ENCODE measurements at regions not wholly inside any gene's neighbourhood (a gene's known extent, or its start where the extent isn't known, plus 50 kb on each side); places are given as distances from the start of the nearest gene placed in this dataset.

- Histone ChIP-seq H2AFZ (ENCODE audit: insufficient read depth, low read depth, low read length, poor library complexity, severe bottlenecking) (no peak overlapping the region), H3K4me2 (replicated peaks; ENCODE audit: low read depth, low read length, poor library complexity, severe bottlenecking) (no peak overlapping the region), H4K20me1 (ENCODE audit: control insufficient read depth, insufficient read depth, low read length, poor library complexity, severe bottlenecking) (no peaks in the 10 kb centered on the region), H3K79me2 (ENCODE audit: control insufficient read depth, insufficient read depth, low read length) (no peaks in the 10 kb centered on the region), H3K4me3 (ENCODE audit: control extremely low read depth in 1 of 5, extremely low read depth in 1 of 5, insufficient read depth in 1 of 5, low read depth in 2 of 5, low read length in 4 of 5) (no peak overlapping the region), H3K27me3 (replicated peaks in 1 of 4; ENCODE audit: control extremely low read depth in 1 of 4, control insufficient read depth in 3 of 4, insufficient read depth in 4 of 4, low read length in 3 of 4) (no peaks in the 10 kb centered on the region), H3K9me3 (ENCODE audit: control extremely low read depth in 1 of 3, control insufficient read depth in 2 of 3, insufficient read depth in 1 of 3, low read length in 2 of 3) (peaks cover 0 to 7% (median 3%) of the 10 kb centered on the region in 3 donors), H3K9ac (ENCODE audit: low read length) (no peak overlapping the region), H3K36me3 (replicated peaks in 1 of 2; ENCODE audit: control extremely low read depth in 1 of 2, control insufficient read depth in 1 of 2, extremely low read depth in 1 of 2, insufficient read depth in 2 of 2, low read length in 1 of 2) (no peaks in the 10 kb centered on the region), H3K4me1 (ENCODE audit: control insufficient read depth in 2 of 2, insufficient read depth in 2 of 2, low read length in 2 of 2) (peaks cover 3 to 5% of the 10 kb centered on the region in 2 donors), H3K27ac (ENCODE audit: low read length in 2 of 2) (no peak overlapping the region)
- WGBS (ENCODE audit: insufficient coverage): 94% methylated on average over 3 of the region's 3 CpGs
- Mint-ChIP-seq H3K4me3 (no peak overlapping the region), H3K4me1 (peaks cover 15% of the 10 kb centered on the region), H3K9me3 (ENCODE audit: insufficient read depth) (no peaks in the 10 kb centered on the region), H3K27me3 (no peaks in the 10 kb centered on the region), H3K27ac (no peak overlapping the region)
- TF ChIP-seq CTCF (IDR thresholded peaks at IDR 0.05): no peak
- TF ChIP-seq EZH2 (IDR thresholded peaks at IDR 0.05; ENCODE audit: borderline replicate concordance, insufficient read depth, low read depth, low read length, poor library complexity, severe bottlenecking): no peak
- CTCF ChIA-PET: no interaction called here
- POLR2A ChIA-PET: no interaction called here
- ATAC-seq (ENCODE audit: low read depth): no peak
- DNase-seq: no peak
- intact Hi-C loops (cut with micrococcal nuclease): no loop called here
Measured at GRCh38 chr2:104919127-104919526, 65.2 kb downstream of the POU3F3 start.

GRCh38 chr2:104923665-104924064 is 69.8 kb downstream of the POU3F3 start:
- H3K9me3 ChIP-seq (ENCODE audit: control extremely low read depth in 1 of 3, control insufficient read depth in 2 of 3, insufficient read depth in 1 of 3, low read length in 2 of 3): peaks cover 0 to 7% (median 3%) of the 10 kb centered on the region in 3 donors
- no peak for ATAC-seq (ENCODE audit: low read depth)
- no peak overlapping the region for H3K27ac ChIP-seq (ENCODE audit: low read length in 2 of 2)
- Mint-ChIP-seq H3K9me3 (ENCODE audit: insufficient read depth) (no peaks in the 10 kb centered on the region), H3K27me3 (no peaks in the 10 kb centered on the region), H3K4me1 (peaks cover 7% of the 10 kb centered on the region), H3K4me3 (no peak overlapping the region), H3K27ac (no peak overlapping the region)
- no peaks in the 10 kb centered on the region for H3K79me2 ChIP-seq (ENCODE audit: control insufficient read depth, insufficient read depth, low read length)
- no peaks in the 10 kb centered on the region for H4K20me1 ChIP-seq (ENCODE audit: control insufficient read depth, insufficient read depth, low read length, poor library complexity, severe bottlenecking)
- no peak overlapping the region for H3K9ac ChIP-seq (ENCODE audit: low read length)
- 20% methylated on average over 1 of the region's 3 CpGs for WGBS (ENCODE audit: insufficient coverage)
- H3K4me2 ChIP-seq (replicated peaks; ENCODE audit: low read depth, low read length, poor library complexity, severe bottlenecking): no peak overlapping the region
- no peaks in the 10 kb centered on the region for H3K36me3 ChIP-seq (replicated peaks in 1 of 2; ENCODE audit: control extremely low read depth in 1 of 2, control insufficient read depth in 1 of 2, extremely low read depth in 1 of 2, insufficient read depth in 2 of 2, low read length in 1 of 2)
- DNase-seq: no peak
- no peaks in the 10 kb centered on the region for H3K27me3 ChIP-seq (replicated peaks in 1 of 4; ENCODE audit: control extremely low read depth in 1 of 4, control insufficient read depth in 3 of 4, insufficient read depth in 4 of 4, low read length in 3 of 4)
- no peak overlapping the region for H2AFZ ChIP-seq (ENCODE audit: insufficient read depth, low read depth, low read length, poor library complexity, severe bottlenecking)
- POLR2A ChIA-PET: no interaction called here
- H3K4me3 ChIP-seq (ENCODE audit: control extremely low read depth in 1 of 5, extremely low read depth in 1 of 5, insufficient read depth in 1 of 5, low read depth in 2 of 5, low read length in 4 of 5): no peak overlapping the region
- H3K4me1 ChIP-seq (ENCODE audit: control insufficient read depth in 2 of 2, insufficient read depth in 2 of 2, low read length in 2 of 2): no peaks in the 10 kb centered on the region
- CTCF ChIA-PET: interaction anchor here (1.3 kb wide), 1 partner anchor 53 kb away, joined by 7 read pairs; no protein-coding TSS in a partner anchor
- intact Hi-C loops (cut with micrococcal nuclease): loop anchor here (5.0 kb wide), 1 partner anchor 54 kb away; no protein-coding TSS in a partner anchor
- TF ChIP-seq CTCF (IDR thresholded peaks at IDR 0.05) (no peak), EZH2 (IDR thresholded peaks at IDR 0.05; ENCODE audit: borderline replicate concordance, insufficient read depth, low read depth, low read length, poor library complexity, severe bottlenecking) (no peak)
